Inferior parietal cortex (tissue), 1 donor: ENCODE measurements at regions not wholly inside any gene's neighbourhood (a gene's known extent, or its start where the extent isn't known, plus 50 kb on each side); places are given as distances from the start of the nearest gene placed in this dataset.

Experiments
- DNase-seq: peaks from one replicate; pipeline ENCODE4 v3.0.0-alpha.2; 2016; ENCODE audit errors: extremely low spot score

- no peak for DNase-seq
Measured at GRCh38 chr13:85665286-85665685, 133.9 kb downstream of the SLITRK6 start.

GRCh38 chr13:85663856-85664255 is 135.4 kb downstream of the SLITRK6 start:
- no peak for DNase-seq

GRCh38 chr13:85662186-85662585 is 137.0 kb downstream of the SLITRK6 start:
- no peak for DNase-seq

- DNase-seq: no peak
Measured at GRCh38 chr13:85661675-85662074, 137.5 kb downstream of the SLITRK6 start.

- DNase-seq: no peak
Measured at GRCh38 chr13:85659493-85659892, 139.7 kb downstream of the SLITRK6 start.

- DNase-seq: no peak
Measured at GRCh38 chr13:85657942-85658341, 141.3 kb downstream of the SLITRK6 start.

GRCh38 chr13:85655040-85655439 is 144.2 kb downstream of the SLITRK6 start:
- no peak for DNase-seq

GRCh38 chr13:85654227-85654626 is 145.0 kb downstream of the SLITRK6 start:
- DNase-seq: no peak

GRCh38 chr13:85653681-85654080 is 145.5 kb downstream of the SLITRK6 start:
- DNase-seq: no peak

GRCh38 chr13:85652491-85652890 is 146.7 kb downstream of the SLITRK6 start:
- DNase-seq: no peak

- no peak for DNase-seq
Measured at GRCh38 chr13:85651440-85651839, 147.8 kb downstream of the SLITRK6 start.

- no peak for DNase-seq
Measured at GRCh38 chr13:85650613-85651012, 148.6 kb downstream of the SLITRK6 start.

GRCh38 chr13:85640727-85641126 is 158.5 kb downstream of the SLITRK6 start:
- no peak for DNase-seq

- no peak for DNase-seq
Measured at GRCh38 chr13:85638815-85639393, 160.3 kb downstream of the SLITRK6 start.

- DNase-seq: no peak
Measured at GRCh38 chr13:85638265-85638664, 161.0 kb downstream of the SLITRK6 start.

GRCh38 chr13:85632526-85633195 is 166.6 kb downstream of the SLITRK6 start:
- peak; percentile 15 for DNase-seq

- no peak for DNase-seq
Measured at GRCh38 chr13:85631801-85632200, 167.4 kb downstream of the SLITRK6 start.

- no peak for DNase-seq
Measured at GRCh38 chr13:85626603-85627002, 172.6 kb downstream of the SLITRK6 start.

- no peak for DNase-seq
Measured at GRCh38 chr13:85619321-85619720, 179.9 kb downstream of the SLITRK6 start.

- DNase-seq: no peak
Measured at GRCh38 chr13:85618521-85618920, 180.7 kb downstream of the SLITRK6 start.

- no peak for DNase-seq
Measured at GRCh38 chr13:85616275-85616674, 182.9 kb downstream of the SLITRK6 start.

- DNase-seq: no peak
Measured at GRCh38 chr13:85615031-85615430, 184.2 kb downstream of the SLITRK6 start.

GRCh38 chr13:85610024-85610423 is 189.2 kb downstream of the SLITRK6 start:
- no peak for DNase-seq
